Spleen (tissue), 11 donors: ENCODE measurements at regions not wholly inside any gene's neighbourhood (a gene's known extent, or its start where the extent isn't known, plus 50 kb on each side); places are given as distances from the start of the nearest gene placed in this dataset.

ENCODE experiments used
- DNase-seq: peaks from one replicate; pipeline ENCODE4 v3.0.0-alpha.2; 2020
- H3K27ac ChIP-seq, 8 donors: fragments of 200-600 bp; sonication (generic) in 7 of 8; 1 replicate in 4 of 8; 2 replicates in 4 of 8; pipeline versions ENCODE4 v1.5.0 to v1.8.0; 2016 to 2021; ENCODE audit warnings: inconsistent platforms in 4 of 8, mild to moderate bottlenecking in 4 of 8, moderate library complexity in 1 of 8
- H3K27me3 ChIP-seq, 7 donors: fragments of 200-600 bp; sonication (generic) in 6 of 7; replicated peaks in 1 of 7; 1 replicate in 4 of 7; 2 replicates in 3 of 7; pipeline versions ENCODE4 v1.5.0 to v1.8.0; 2016 to 2021; ENCODE audit warnings: inconsistent platforms in 3 of 7, mild to moderate bottlenecking in 1 of 7
- H3K36me3 ChIP-seq, 6 donors: fragments of 200-600 bp; sonication (generic) in 5 of 6; 1 replicate in 4 of 6; 2 replicates in 2 of 6; pipeline versions ENCODE4 v1.5.0 to v1.8.0; 2016 to 2021; ENCODE audit warnings: inconsistent platforms in 2 of 6
- H3K4me1 ChIP-seq, 6 donors: fragments of 200-600 bp; sonication (generic) in 5 of 6; 1 replicate in 3 of 6; 2 replicates in 3 of 6; pipeline versions ENCODE4 v1.5.0 to v1.8.0; 2016 to 2021; ENCODE audit warnings: inconsistent platforms in 3 of 6
- H3K4me3 ChIP-seq, 8 donors: fragments of 200-600 bp; sonication (generic) in 7 of 8; 1 replicate in 4 of 8; 2 replicates in 4 of 8; pipeline versions ENCODE4 v1.5.0 to v1.8.0; 2016 to 2021; ENCODE audit warnings: inconsistent platforms in 4 of 8, mild to moderate bottlenecking in 4 of 8, moderate library complexity in 2 of 8
- H3K9me3 ChIP-seq, 8 donors: fragments of 200-600 bp; sonication (generic) in 7 of 8; 1 replicate in 4 of 8; 2 replicates in 4 of 8; pipeline versions ENCODE4 v1.5.0 to v1.8.0; 2016 to 2021; ENCODE audit warnings: inconsistent platforms in 4 of 8
- POLR2A ChIP-seq, 3 donors: fragments of 450-650 bp; IDR thresholded peaks; one replicate each; pipeline ENCODE4 v1.5.1; 2017; ENCODE audit warnings: antibody characterized with exemption in 3 of 3, mild to moderate bottlenecking in 1 of 3
- POLR2AphosphoS5 ChIP-seq, 3 donors: sonication (generic); formaldehyde crosslinking; IDR thresholded peaks; one replicate each; pipeline ENCODE4 v1.5.1; 2017; ENCODE audit warnings: antibody characterized with exemption in 3 of 3
- WGBS, 5 donors: extraction: QIAGEN DNeasy Blood & Tissue Kit in 3 of 5; methylation state at CpG; one replicate each; pipeline versions ENCODE4 v1.1.5 to v1.1.7; 2013 to 2018; 5-methylcytosine and 5-hydroxymethylcytosine counted together
- intact Hi-C: fragments of 100-400 bp; cut with DNase I; formaldehyde crosslinking; loops from one replicate; pipeline ENCODE4 v1.15.0; 2023; ENCODE audit warnings: low total_unique reads
- TF ChIP-seq, protein P1 (sequence below), 11 experiments: fragments of 200-600 bp in 7 of 11; fragments of 450-650 bp in 4 of 11; sonication (generic) in 4 of 11; IDR thresholded peaks in 8 of 11; conservative IDR thresholded peaks in 3 of 11; 1 replicate in 7 of 11; 2 replicates in 4 of 11; pipeline versions ENCODE4 v1.4.0 to v1.8.0; 2016 to 2021; ENCODE audit warnings: antibody characterized with exemption in 11 of 11, inconsistent platforms in 4 of 11, mild to moderate bottlenecking in 1 of 11
- donor health status: healthy with polysubstance abuse.
- donor health status: DM: no; HTN: no; CAD: no; lungs with moderate emphysema.
- donor health status: DM: no; HTN: no; CAD: no.
- donor health status: Bipolar disorder and iron deficiency.
- donor health status: healthy.
- donor health status: DM: no; HTN: no; CAD: no.
- donor health status: DM: yes; HTN: yes; CAD: no.

- TF ChIP-seq, protein P1, sequence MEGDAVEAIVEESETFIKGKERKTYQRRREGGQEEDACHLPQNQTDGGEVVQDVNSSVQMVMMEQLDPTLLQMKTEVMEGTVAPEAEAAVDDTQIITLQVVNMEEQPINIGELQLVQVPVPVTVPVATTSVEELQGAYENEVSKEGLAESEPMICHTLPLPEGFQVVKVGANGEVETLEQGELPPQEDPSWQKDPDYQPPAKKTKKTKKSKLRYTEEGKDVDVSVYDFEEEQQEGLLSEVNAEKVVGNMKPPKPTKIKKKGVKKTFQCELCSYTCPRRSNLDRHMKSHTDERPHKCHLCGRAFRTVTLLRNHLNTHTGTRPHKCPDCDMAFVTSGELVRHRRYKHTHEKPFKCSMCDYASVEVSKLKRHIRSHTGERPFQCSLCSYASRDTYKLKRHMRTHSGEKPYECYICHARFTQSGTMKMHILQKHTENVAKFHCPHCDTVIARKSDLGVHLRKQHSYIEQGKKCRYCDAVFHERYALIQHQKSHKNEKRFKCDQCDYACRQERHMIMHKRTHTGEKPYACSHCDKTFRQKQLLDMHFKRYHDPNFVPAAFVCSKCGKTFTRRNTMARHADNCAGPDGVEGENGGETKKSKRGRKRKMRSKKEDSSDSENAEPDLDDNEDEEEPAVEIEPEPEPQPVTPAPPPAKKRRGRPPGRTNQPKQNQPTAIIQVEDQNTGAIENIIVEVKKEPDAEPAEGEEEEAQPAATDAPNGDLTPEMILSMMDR (IDR thresholded peaks at IDR 0.05 in 8 of 11, conservative IDR thresholded peaks at IDR 0.05 in 3 of 11): no peak
- TF ChIP-seq POLR2AphosphoS5 (IDR thresholded peaks at IDR 0.05): no peak
- no peak for TF ChIP-seq POLR2A (IDR thresholded peaks at IDR 0.05)
- H3K27ac ChIP-seq: no peak overlapping the region
- H3K9me3 ChIP-seq: peaks cover 0 to 4% (median 0%) of the 10 kb centered on the region in 8 donors
- intact Hi-C loops: no loop called here
- H3K4me1 ChIP-seq: no peaks in the 10 kb centered on the region
- WGBS, 5 donors: 68 to 80% (median 75%) methylated on average over 3 of the region's 3 CpGs
- H3K36me3 ChIP-seq: no peaks in the 10 kb centered on the region
- no peaks in the 10 kb centered on the region for H3K27me3 ChIP-seq
- no peak overlapping the region for H3K4me3 ChIP-seq
- DNase-seq: no peak
Observed at GRCh38 chr4:30471861-30472260, 248.3 kb upstream of the PCDH7 start.

DNA sequence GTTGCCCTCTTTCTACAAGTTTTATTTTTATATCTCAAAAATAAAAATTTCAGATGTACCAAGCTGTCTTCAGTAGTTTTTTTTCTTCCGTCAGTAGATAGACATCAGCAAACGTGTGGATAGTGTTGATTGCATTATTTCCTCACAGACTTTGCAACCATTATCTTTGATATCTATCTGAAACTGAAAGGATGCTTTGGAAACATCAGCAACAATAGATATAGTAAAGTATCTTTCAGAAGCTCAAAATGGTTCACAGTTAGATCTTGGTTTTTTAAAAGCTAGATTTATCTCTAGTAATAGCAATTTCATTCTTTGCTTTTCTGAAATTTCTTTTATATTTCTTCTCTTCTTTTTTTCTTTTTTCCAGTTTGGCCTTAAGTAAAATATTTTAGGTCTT, 246.9 kb upstream of the PCDH7 start:
- H3K27ac ChIP-seq: no peak overlapping the region
- no peaks in the 10 kb centered on the region for H3K36me3 ChIP-seq
- H3K9me3 ChIP-seq: peaks cover 0 to 4% (median 0%) of the 10 kb centered on the region in 8 donors
- intact Hi-C loops: no loop called here
- 53 to 75% (median 60%) methylated on average over 2 of the region's 2 CpGs for WGBS, 5 donors
- H3K4me3 ChIP-seq: no peak overlapping the region
- H3K27me3 ChIP-seq: no peaks in the 10 kb centered on the region
- no peaks in the 10 kb centered on the region for H3K4me1 ChIP-seq
- DNase-seq: no peak
- TF ChIP-seq POLR2A (IDR thresholded peaks at IDR 0.05) (no peak), POLR2AphosphoS5 (IDR thresholded peaks at IDR 0.05) (no peak)
- TF ChIP-seq, protein P1 (IDR thresholded peaks at IDR 0.05 in 8 of 11, conservative IDR thresholded peaks at IDR 0.05 in 3 of 11): no peak

GRCh38 chr4:30495251-30495650, 224.9 kb upstream of the PCDH7 start:
- Histone ChIP-seq H3K36me3 (no peaks in the 10 kb centered on the region), H3K27ac (no peak overlapping the region), H3K9me3 (peaks cover 0 to 32% (median 16%) of the 10 kb centered on the region in 8 donors), H3K4me3 (no peak overlapping the region), H3K4me1 (no peaks in the 10 kb centered on the region), H3K27me3 (no peaks in the 10 kb centered on the region)
- DNase-seq: no peak
- intact Hi-C loops: no loop called here
- WGBS, 5 donors: 87 to 94% (median 92%) methylated on average over 3 of the region's 3 CpGs
- no peak for TF ChIP-seq POLR2A (IDR thresholded peaks at IDR 0.05)
- TF ChIP-seq POLR2AphosphoS5 (IDR thresholded peaks at IDR 0.05): no peak
- TF ChIP-seq, protein P1 (IDR thresholded peaks at IDR 0.05 in 8 of 11, conservative IDR thresholded peaks at IDR 0.05 in 3 of 11): no peak

DNA sequence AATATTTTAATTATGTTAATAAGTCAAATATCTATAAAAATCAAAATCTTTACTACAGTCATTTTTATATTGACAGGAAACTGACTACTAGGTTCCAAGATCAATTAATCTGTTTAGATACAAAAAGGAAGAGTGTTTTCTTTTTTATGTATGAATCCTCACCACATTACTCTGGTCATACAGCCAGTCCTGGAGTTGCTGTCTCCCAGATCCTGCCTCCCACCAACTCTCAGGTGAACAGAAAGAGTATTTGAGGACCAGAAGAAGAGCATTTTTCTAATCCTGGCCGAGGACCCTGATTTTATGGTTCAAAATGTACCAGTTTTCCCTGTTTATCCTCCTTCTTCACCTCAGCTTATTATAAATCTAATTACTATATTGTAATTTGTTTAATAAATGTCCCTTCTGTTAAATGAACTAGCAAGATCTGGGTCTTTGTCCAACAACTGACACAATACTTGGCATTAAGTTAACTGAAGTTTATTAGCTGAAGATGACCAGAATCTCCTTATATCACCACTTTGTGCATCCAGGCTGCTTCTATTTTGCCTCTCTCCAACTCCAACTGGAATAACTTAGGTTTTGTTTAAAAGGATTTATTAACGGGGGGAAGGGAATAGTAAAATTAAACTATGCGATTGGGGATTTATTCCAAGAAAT, 224.4 kb upstream of the PCDH7 start:
- TF ChIP-seq POLR2AphosphoS5 (IDR thresholded peaks at IDR 0.05): no peak
- TF ChIP-seq POLR2A (IDR thresholded peaks at IDR 0.05): no peak
- TF ChIP-seq, protein P1 (IDR thresholded peaks at IDR 0.05 in 8 of 11, conservative IDR thresholded peaks at IDR 0.05 in 3 of 11): no peak
- no peak overlapping the region for H3K27ac ChIP-seq
- no peaks in the 10 kb centered on the region for H3K36me3 ChIP-seq
- no peak for DNase-seq
- H3K27me3 ChIP-seq: no peaks in the 10 kb centered on the region
- WGBS, 5 donors: 86 to 88% (median 88%) methylated on average over 3 of the region's 3 CpGs
- H3K9me3 ChIP-seq: peaks cover 0 to 27% (median 13%) of the 10 kb centered on the region in 8 donors
- no peaks in the 10 kb centered on the region for H3K4me1 ChIP-seq
- H3K4me3 ChIP-seq: no peak overlapping the region
- intact Hi-C loops: no loop called here
